Neural cell (in vitro differentiated cells): ENCODE measurements at regions not wholly inside any gene's neighbourhood (a gene's known extent, or its start where the extent isn't known, plus 50 kb on each side); places are given as distances from the start of the nearest gene placed in this dataset.

Experiments
- H2AFZ ChIP-seq: fragments of 200-600, 300-800 bp; sonication (generic), shearing (Covaris generic); 2 replicates; pipeline ENCODE4 v1.6.0; 2014; ENCODE audit warnings: low read depth, mild to moderate bottlenecking, antibody characterized with exemption, low read length, moderate library complexity
- H3F3A ChIP-seq: fragments of 200-600 bp; shearing (Covaris generic); 2 replicates; pipeline ENCODE4 v1.6.1; 2016; ENCODE audit warnings: mild to moderate bottlenecking, moderate library complexity, mixed read lengths, antibody characterized with exemption, low read length; ENCODE audit not compliant: insufficient read depth, poor library complexity, severe bottlenecking
- H3K27ac ChIP-seq: fragments of 200-600, 300-800 bp; sonication (generic), shearing (Covaris generic); 2 replicates; pipeline ENCODE4 v1.5.1; 2014; ENCODE audit warnings: mild to moderate bottlenecking, low read length, moderate library complexity
- H3K27me3 ChIP-seq: fragments of 300-800, 200-600 bp; sonication (generic), shearing (Covaris generic); 2 replicates; pipeline ENCODE4 v1.6.0; 2014; ENCODE audit warnings: mild to moderate bottlenecking, low read depth, low read length, moderate library complexity; ENCODE audit not compliant: insufficient read depth
- H3K36me3 ChIP-seq: fragments of 300-800, 200-600 bp; sonication (generic), shearing (Covaris generic); 2 replicates; pipeline ENCODE4 v1.5.1; 2014; ENCODE audit warnings: mild to moderate bottlenecking, antibody characterized with exemption, low read length, moderate library complexity; ENCODE audit not compliant: insufficient read depth
- H3K4me2 ChIP-seq: fragments of 300-800, 200-600 bp; sonication (generic), shearing (Covaris generic); 2 replicates; pipeline ENCODE4 v1.6.0; 2014; ENCODE audit warnings: mild to moderate bottlenecking, low read length
- H3K4me3 ChIP-seq: fragments of 300-800, 200-600 bp; sonication (generic), shearing (Covaris generic); 2 replicates; pipeline ENCODE4 v1.5.1; 2014; ENCODE audit warnings: mild to moderate bottlenecking, low read length, moderate library complexity
- H3K79me2 ChIP-seq: fragments of 200-600 bp; shearing (Covaris generic); replicated peaks from 2 replicates; pipeline ENCODE4 v1.6.0; 2014; ENCODE audit warnings: mild to moderate bottlenecking, low read length, moderate library complexity; ENCODE audit not compliant: insufficient read depth
- H3K9ac ChIP-seq: fragments of 300-800, 200-600 bp; sonication (generic), shearing (Covaris generic); 2 replicates; pipeline ENCODE4 v1.6.1; 2016; ENCODE audit warnings: mild to moderate bottlenecking, low read length, mixed read lengths
- H3K9me2 ChIP-seq: fragments of 200-600 bp; shearing (Covaris generic); 2 replicates; pipeline ENCODE4 v1.6.1; 2016; ENCODE audit warnings: mild to moderate bottlenecking, low read length, mixed read lengths; ENCODE audit not compliant: insufficient read depth
- H3K9me3 ChIP-seq: fragments of 200-600, 300-800 bp; sonication (generic), shearing (Covaris generic); 2 replicates; pipeline ENCODE4 v1.6.1; 2016; ENCODE audit warnings: mild to moderate bottlenecking, mixed run types, low read length, moderate library complexity, mixed read lengths
- H4K20me1 ChIP-seq: fragments of 200-600 bp; shearing (Covaris generic); 2 replicates; pipeline ENCODE4 v1.6.1; 2016; ENCODE audit warnings: mild to moderate bottlenecking, mixed run types; ENCODE audit not compliant: insufficient read depth
- EP300 ChIP-seq: fragments of 450-650 bp; conservative IDR thresholded peaks from 2 replicates; pipeline ENCODE4 v1.6.1; 2014; ENCODE audit warnings: antibody characterized with exemption, mild to moderate bottlenecking, moderate library complexity; ENCODE audit not compliant: poor library complexity, severe bottlenecking
- EZH2 ChIP-seq: fragments of 200-600, 300-800 bp; shearing (Covaris generic), sonication (generic); IDR thresholded peaks from 2 replicates; pipeline ENCODE4 v1.6.1; 2014; ENCODE audit warnings: antibody characterized with exemption, low read length, borderline replicate concordance, mild to moderate bottlenecking; ENCODE audit not compliant: insufficient read depth, poor library complexity, severe bottlenecking
- MXI1 ChIP-seq: fragments of 450-650 bp; conservative IDR thresholded peaks from 2 replicates; pipeline ENCODE4 v1.6.1; 2014; ENCODE audit warnings: antibody characterized with exemption, mild to moderate bottlenecking; ENCODE audit not compliant: poor library complexity, severe bottlenecking
- POLR2AphosphoS5 ChIP-seq: IDR thresholded peaks from 2 replicates; pipeline ENCODE4 v1.6.1; 2012
- RAD21 ChIP-seq: fragments of 450-650 bp; conservative IDR thresholded peaks from 2 replicates; pipeline ENCODE4 v1.6.1; 2014; ENCODE audit warnings: antibody characterized with exemption, mild to moderate bottlenecking, moderate library complexity
- SMC3 ChIP-seq: fragments of 450-650 bp; conservative IDR thresholded peaks from 2 replicates; pipeline ENCODE4 v1.6.1; 2014; ENCODE audit warnings: antibody characterized with exemption, mild to moderate bottlenecking, moderate library complexity; ENCODE audit not compliant: poor library complexity
- TAF1 ChIP-seq: IDR thresholded peaks from 2 replicates; pipeline ENCODE4 v1.6.1; 2012; ENCODE audit warnings: low read depth
- TF ChIP-seq, protein P1 (sequence below): IDR thresholded peaks from 2 replicates; pipeline ENCODE4 v1.6.1; 2012; ENCODE audit warnings: borderline replicate concordance
- TF ChIP-seq, protein P2 (sequence below): fragments of 450-650 bp; IDR thresholded peaks from 2 replicates; pipeline ENCODE4 v1.5.1; 2014; ENCODE audit warnings: antibody characterized with exemption, mild to moderate bottlenecking, moderate library complexity; ENCODE audit not compliant: poor library complexity, severe bottlenecking

DNA sequence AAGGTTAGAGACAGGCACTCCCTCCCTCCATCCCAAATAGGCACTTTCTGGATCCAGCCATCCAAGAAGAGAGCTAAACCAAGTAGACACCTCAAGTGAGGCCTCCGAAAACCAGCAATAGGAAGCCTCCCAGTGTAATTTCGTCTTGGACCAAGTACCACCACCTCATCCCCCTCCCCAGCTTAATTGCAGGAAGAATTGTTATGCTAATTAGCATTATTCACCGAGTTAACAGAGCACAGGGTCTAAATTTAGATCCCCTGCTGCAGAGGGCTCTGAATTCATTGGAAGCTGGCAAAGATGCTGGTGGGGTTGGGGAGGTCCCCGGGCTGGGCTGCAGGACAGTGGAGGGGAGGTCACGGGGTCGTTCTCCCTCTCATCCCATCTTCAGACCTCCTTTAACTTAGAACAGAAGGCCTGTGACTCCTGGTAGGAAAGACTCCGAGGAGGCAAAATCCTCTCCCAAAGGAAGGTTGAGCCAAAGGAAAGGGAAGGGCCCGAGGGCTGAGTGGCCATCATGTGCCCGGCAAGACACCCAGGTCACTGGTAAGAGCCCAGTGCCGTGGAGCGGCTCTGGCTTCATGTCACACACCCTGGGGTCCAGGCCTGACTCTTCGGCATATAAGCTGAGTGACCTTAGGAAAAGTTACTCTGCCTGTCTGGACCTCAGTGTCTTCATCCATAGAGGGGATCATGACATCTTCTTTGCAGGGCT, 209.2 kb upstream of the GRIK3 start:
- Histone ChIP-seq H2AFZ (no peak overlapping the region), H3K4me3 (no peak overlapping the region), H3K9me3 (no peaks in the 10 kb centered on the region), H3K79me2 (no peaks in the 10 kb centered on the region), H3K9ac (no peak overlapping the region), H3K4me2 (no peak overlapping the region), H4K20me1 (no peaks in the 10 kb centered on the region), H3K9me2 (no peaks in the 10 kb centered on the region), H3K27ac (no peak overlapping the region), H3K27me3 (no peaks in the 10 kb centered on the region), H3F3A (no peaks in the 10 kb centered on the region), H3K36me3 (no peaks in the 10 kb centered on the region)
- TF ChIP-seq EZH2 (no peak), TAF1 (no peak), RAD21 (no peak), POLR2AphosphoS5 (no peak), SMC3 (no peak), MXI1 (no peak), EP300 (no peak)
- TF ChIP-seq, protein P1, sequence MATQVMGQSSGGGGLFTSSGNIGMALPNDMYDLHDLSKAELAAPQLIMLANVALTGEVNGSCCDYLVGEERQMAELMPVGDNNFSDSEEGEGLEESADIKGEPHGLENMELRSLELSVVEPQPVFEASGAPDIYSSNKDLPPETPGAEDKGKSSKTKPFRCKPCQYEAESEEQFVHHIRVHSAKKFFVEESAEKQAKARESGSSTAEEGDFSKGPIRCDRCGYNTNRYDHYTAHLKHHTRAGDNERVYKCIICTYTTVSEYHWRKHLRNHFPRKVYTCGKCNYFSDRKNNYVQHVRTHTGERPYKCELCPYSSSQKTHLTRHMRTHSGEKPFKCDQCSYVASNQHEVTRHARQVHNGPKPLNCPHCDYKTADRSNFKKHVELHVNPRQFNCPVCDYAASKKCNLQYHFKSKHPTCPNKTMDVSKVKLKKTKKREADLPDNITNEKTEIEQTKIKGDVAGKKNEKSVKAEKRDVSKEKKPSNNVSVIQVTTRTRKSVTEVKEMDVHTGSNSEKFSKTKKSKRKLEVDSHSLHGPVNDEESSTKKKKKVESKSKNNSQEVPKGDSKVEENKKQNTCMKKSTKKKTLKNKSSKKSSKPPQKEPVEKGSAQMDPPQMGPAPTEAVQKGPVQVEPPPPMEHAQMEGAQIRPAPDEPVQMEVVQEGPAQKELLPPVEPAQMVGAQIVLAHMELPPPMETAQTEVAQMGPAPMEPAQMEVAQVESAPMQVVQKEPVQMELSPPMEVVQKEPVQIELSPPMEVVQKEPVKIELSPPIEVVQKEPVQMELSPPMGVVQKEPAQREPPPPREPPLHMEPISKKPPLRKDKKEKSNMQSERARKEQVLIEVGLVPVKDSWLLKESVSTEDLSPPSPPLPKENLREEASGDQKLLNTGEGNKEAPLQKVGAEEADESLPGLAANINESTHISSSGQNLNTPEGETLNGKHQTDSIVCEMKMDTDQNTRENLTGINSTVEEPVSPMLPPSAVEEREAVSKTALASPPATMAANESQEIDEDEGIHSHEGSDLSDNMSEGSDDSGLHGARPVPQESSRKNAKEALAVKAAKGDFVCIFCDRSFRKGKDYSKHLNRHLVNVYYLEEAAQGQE = no peak
- TF ChIP-seq, protein P2, sequence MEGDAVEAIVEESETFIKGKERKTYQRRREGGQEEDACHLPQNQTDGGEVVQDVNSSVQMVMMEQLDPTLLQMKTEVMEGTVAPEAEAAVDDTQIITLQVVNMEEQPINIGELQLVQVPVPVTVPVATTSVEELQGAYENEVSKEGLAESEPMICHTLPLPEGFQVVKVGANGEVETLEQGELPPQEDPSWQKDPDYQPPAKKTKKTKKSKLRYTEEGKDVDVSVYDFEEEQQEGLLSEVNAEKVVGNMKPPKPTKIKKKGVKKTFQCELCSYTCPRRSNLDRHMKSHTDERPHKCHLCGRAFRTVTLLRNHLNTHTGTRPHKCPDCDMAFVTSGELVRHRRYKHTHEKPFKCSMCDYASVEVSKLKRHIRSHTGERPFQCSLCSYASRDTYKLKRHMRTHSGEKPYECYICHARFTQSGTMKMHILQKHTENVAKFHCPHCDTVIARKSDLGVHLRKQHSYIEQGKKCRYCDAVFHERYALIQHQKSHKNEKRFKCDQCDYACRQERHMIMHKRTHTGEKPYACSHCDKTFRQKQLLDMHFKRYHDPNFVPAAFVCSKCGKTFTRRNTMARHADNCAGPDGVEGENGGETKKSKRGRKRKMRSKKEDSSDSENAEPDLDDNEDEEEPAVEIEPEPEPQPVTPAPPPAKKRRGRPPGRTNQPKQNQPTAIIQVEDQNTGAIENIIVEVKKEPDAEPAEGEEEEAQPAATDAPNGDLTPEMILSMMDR = no peak

DNA sequence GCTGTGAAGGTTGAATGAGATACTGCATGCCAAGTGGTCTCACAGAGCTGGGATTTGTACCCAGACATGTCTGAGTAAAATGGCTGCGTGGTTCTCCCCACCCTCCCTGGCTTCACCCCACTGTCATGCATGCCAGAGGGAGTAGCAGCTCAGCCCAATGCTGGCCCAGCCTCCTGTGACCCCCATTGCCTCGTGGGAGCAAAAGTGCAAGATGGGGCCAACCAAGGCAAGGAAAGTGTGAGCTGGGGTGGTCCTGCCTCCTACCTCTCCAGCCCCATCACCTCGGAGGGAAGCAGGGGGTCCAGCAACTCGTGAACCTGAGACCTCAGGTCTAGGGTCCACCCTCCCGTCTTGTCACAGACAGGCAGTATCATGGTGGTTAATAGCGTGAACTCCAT, 209.8 kb upstream of the GRIK3 start:
- no peak overlapping the region for H3K9ac ChIP-seq
- H3K4me3 ChIP-seq = no peak overlapping the region
- no peaks in the 10 kb centered on the region for H3K36me3 ChIP-seq
- no peaks in the 10 kb centered on the region for H4K20me1 ChIP-seq
- no peak overlapping the region for H3K4me2 ChIP-seq
- H3K9me2 ChIP-seq = no peaks in the 10 kb centered on the region
- TF ChIP-seq POLR2AphosphoS5 (no peak), SMC3 (no peak), MXI1 (no peak), EZH2 (no peak), TAF1 (no peak), EP300 (no peak), RAD21 (no peak)
- TF ChIP-seq, protein P2 = no peak
- TF ChIP-seq, protein P1 = no peak
- H3F3A ChIP-seq = no peaks in the 10 kb centered on the region
- no peaks in the 10 kb centered on the region for H3K79me2 ChIP-seq
- no peaks in the 10 kb centered on the region for H3K9me3 ChIP-seq
- no peak overlapping the region for H2AFZ ChIP-seq
- no peak overlapping the region for H3K27ac ChIP-seq
- H3K27me3 ChIP-seq = no peaks in the 10 kb centered on the region
